H1 (cell line): ENCODE measurements at regions not wholly inside any gene's neighbourhood (a gene's known extent, or its start where the extent isn't known, plus 50 kb on each side); places are given as distances from the start of the nearest gene placed in this dataset.

Experiments
- ATF2 ChIP-seq: IDR thresholded peaks from 2 replicates; pipeline ENCODE4 v1.6.1; 2012; ENCODE audit warnings: low read length, inconsistent platforms
- ATF3 ChIP-seq: IDR thresholded peaks from 2 replicates; pipeline ENCODE4 v1.6.1; 2011; ENCODE audit warnings: low read depth, mild to moderate bottlenecking, low read length; ENCODE audit not compliant: insufficient read depth
- CHD2 ChIP-seq: IDR thresholded peaks from 2 replicates; pipeline ENCODE4 v1.6.1; 2012; ENCODE audit warnings: low read length, improper control_type of control experiment
- CTCF ChIP-seq, 3 experiments: IDR thresholded peaks; 1 replicate in 2 of 3; 2 replicates in 1 of 3; pipeline versions ENCODE4 v1.5.1 to v1.6.1; 2011; ENCODE audit warnings: low read length in 3 of 3, mild to moderate bottlenecking in 3 of 3, inconsistent platforms in 2 of 3, low read depth in 1 of 3, moderate library complexity in 1 of 3; ENCODE audit not compliant: insufficient read depth in 1 of 3; ENCODE audit errors: control extremely low read depth in 1 of 3
- EP300 ChIP-seq, 2 experiments: IDR thresholded peaks; 1 replicate in 1 of 2; 2 replicates in 1 of 2; pipeline ENCODE4 v1.6.1; 2011 to 2012; ENCODE audit warnings: low read depth in 2 of 2, low read length in 2 of 2, mild to moderate bottlenecking in 2 of 2, borderline replicate concordance in 1 of 2, inconsistent platforms in 1 of 2, moderate library complexity in 1 of 2
- EZH2 ChIP-seq: fragments of 200-600 bp; sonication (generic); IDR thresholded peaks from 2 replicates; pipeline ENCODE4 v1.7.1; 2012; ENCODE audit warnings: low read depth, mild to moderate bottlenecking, moderate library complexity, low read length, inconsistent platforms; ENCODE audit not compliant: severe bottlenecking
- GTF2F1 ChIP-seq: IDR thresholded peaks from 2 replicates; pipeline ENCODE4 v1.6.1; 2012; ENCODE audit warnings: low read depth, low read length, improper control_type of control experiment, borderline replicate concordance
- JUND ChIP-seq: IDR thresholded peaks from 2 replicates; pipeline ENCODE4 v1.6.1; 2011; ENCODE audit warnings: mild to moderate bottlenecking, improper control_type of control experiment, low read length
- KDM5A ChIP-seq: fragments of 200-600 bp; IDR thresholded peaks from 2 replicates; pipeline ENCODE4 v1.7.1; 2012; ENCODE audit warnings: mild to moderate bottlenecking, low read length, inconsistent platforms, mixed read lengths
- MAX ChIP-seq: IDR thresholded peaks from 2 replicates; pipeline ENCODE4 v1.6.1; 2012; ENCODE audit warnings: inconsistent platforms
- POLR2AphosphoS5 ChIP-seq: IDR thresholded peaks from 2 replicates; pipeline ENCODE4 v1.6.1; 2011; ENCODE audit warnings: low read depth, low read length
- RFX5 ChIP-seq: IDR thresholded peaks from 2 replicates; pipeline ENCODE4 v1.6.1; 2011; ENCODE audit warnings: low read depth, low read length, improper control_type of control experiment, borderline replicate concordance
- SP4 ChIP-seq: IDR thresholded peaks from 2 replicates; pipeline ENCODE4 v1.6.1; 2012; ENCODE audit warnings: low read length, inconsistent platforms
- SRF ChIP-seq: IDR thresholded peaks from 2 replicates; pipeline ENCODE4 v1.6.1; 2011; ENCODE audit warnings: mild to moderate bottlenecking, low read depth, low read length, moderate library complexity

- TF ChIP-seq CTCF (IDR thresholded peaks at IDR 0.05; ENCODE audit: control extremely low read depth in 1 of 3, insufficient read depth in 1 of 3, low read depth in 1 of 3, low read length in 3 of 3): no peak
- no peak for TF ChIP-seq POLR2AphosphoS5
- no peak for TF ChIP-seq GTF2F1
- no peak for TF ChIP-seq EP300 (IDR thresholded peaks at IDR 0.05; ENCODE audit: borderline replicate concordance in 1 of 2, low read depth in 2 of 2, low read length in 2 of 2)
- TF ChIP-seq ATF2: no peak
- TF ChIP-seq SP4: no peak
- no peak for TF ChIP-seq MAX
- no peak for TF ChIP-seq JUND
- no peak for TF ChIP-seq EZH2
- TF ChIP-seq ATF3: no peak
- TF ChIP-seq SRF: no peak
- no peak for TF ChIP-seq KDM5A
- TF ChIP-seq RFX5: no peak
- no peak for TF ChIP-seq CHD2
Measured at GRCh38 chr1:96980448-96980847, 258.9 kb downstream of the PTBP2 start.
